Neuronal stem cell (in vitro differentiated cells): ENCODE measurements at regions not wholly inside any gene's neighbourhood (a gene's known extent, or its start where the extent isn't known, plus 50 kb on each side); places are given as distances from the start of the nearest gene placed in this dataset.

Experiments used
- DNase-seq: peaks from one replicate; pipeline ENCODE4 v3.0.0-alpha.2; 2013; ENCODE audit warnings: low spot score
- H2AFZ ChIP-seq: one replicate; pipeline ENCODE4 v1.6.1; 2013; ENCODE audit warnings: mild to moderate bottlenecking, low read length, inconsistent platforms
- H2AK5ac ChIP-seq: 2 replicates; pipeline ENCODE4 v1.6.1; 2013; ENCODE audit warnings: low read depth, mild to moderate bottlenecking, inconsistent platforms, low read length, moderate library complexity, mixed read lengths
- H2BK120ac ChIP-seq: 2 replicates; pipeline ENCODE4 v1.6.1; 2013; ENCODE audit warnings: low read depth, mild to moderate bottlenecking, inconsistent platforms, low read length, moderate library complexity, mixed read lengths
- H2BK12ac ChIP-seq: one replicate; pipeline ENCODE4 v1.6.1; 2013; ENCODE audit warnings: low read length, inconsistent platforms
- H2BK15ac ChIP-seq: 2 replicates; pipeline ENCODE4 v1.6.1; 2013; ENCODE audit warnings: mild to moderate bottlenecking, low read length, inconsistent platforms, mixed read lengths
- H2BK5ac ChIP-seq: one replicate; pipeline ENCODE4 v1.6.1; 2013; ENCODE audit warnings: inconsistent platforms, mild to moderate bottlenecking, low read length, moderate library complexity
- H3K14ac ChIP-seq: one replicate; pipeline ENCODE4 v1.6.1; 2013; ENCODE audit warnings: low read length, inconsistent platforms
- H3K18ac ChIP-seq: 2 replicates; pipeline ENCODE4 v1.6.1; 2013; ENCODE audit warnings: low read length, inconsistent platforms
- H3K23ac ChIP-seq: 2 replicates; pipeline ENCODE4 v1.6.1; 2013; ENCODE audit warnings: low read depth, mild to moderate bottlenecking, mixed read lengths, low read length, inconsistent platforms; ENCODE audit not compliant: poor library complexity
- H3K27ac ChIP-seq: replicated peaks from 3 replicates; pipeline ENCODE4 v1.5.1; 2013; ENCODE audit warnings: low read length, inconsistent platforms
- H3K27me3 ChIP-seq, 3 experiments: 2 replicates each; pipeline ENCODE4 v1.6.1; 2013; ENCODE audit warnings: low read length in 3 of 3, mild to moderate bottlenecking in 2 of 3, inconsistent platforms in 1 of 3, low read depth in 1 of 3, mixed read lengths in 1 of 3, moderate library complexity in 1 of 3; ENCODE audit not compliant: control insufficient read depth in 3 of 3, insufficient read depth in 3 of 3
- H3K36me3 ChIP-seq, 2 donors: replicated peaks in 1 of 2; 2 replicates each; pipeline ENCODE4 v1.6.1; 2013; ENCODE audit warnings: low read length in 2 of 2; ENCODE audit not compliant: control insufficient read depth in 2 of 2, insufficient read depth in 2 of 2
- H3K4ac ChIP-seq: 2 replicates; pipeline ENCODE4 v1.6.1; 2013; ENCODE audit warnings: inconsistent platforms, mild to moderate bottlenecking, low read length, moderate library complexity
- H3K4me1 ChIP-seq, 2 donors: 1 replicate in 1 of 2; 2 replicates in 1 of 2; pipeline ENCODE4 v1.6.1; 2013; ENCODE audit warnings: low read length in 2 of 2, low read depth in 1 of 2; ENCODE audit not compliant: control insufficient read depth in 2 of 2, insufficient read depth in 1 of 2
- H3K4me2 ChIP-seq: one replicate; pipeline ENCODE4 v1.6.1; 2013; ENCODE audit warnings: mild to moderate bottlenecking, low read length, inconsistent platforms; ENCODE audit not compliant: insufficient read depth, poor library complexity, severe bottlenecking
- H3K4me3 ChIP-seq, 2 donors: 2 replicates each; pipeline ENCODE4 v1.5.1; 2013; ENCODE audit warnings: low read length in 2 of 2, mild to moderate bottlenecking in 2 of 2, inconsistent platforms in 1 of 2, moderate library complexity in 1 of 2
- H3K79me1 ChIP-seq: one replicate; pipeline ENCODE4 v1.6.1; 2013; ENCODE audit warnings: low read depth, mild to moderate bottlenecking, inconsistent platforms, low read length, moderate library complexity
- H3K9ac ChIP-seq: one replicate; pipeline ENCODE4 v1.6.1; 2013; ENCODE audit warnings: mild to moderate bottlenecking, low read depth, low read length, inconsistent platforms; ENCODE audit not compliant: poor library complexity
- H3K9me3 ChIP-seq, 2 donors: replicated peaks in 1 of 2; 2 replicates each; pipeline versions ENCODE3 to v1.6.1; 2013; ENCODE audit warnings: low read length in 2 of 2, mild to moderate bottlenecking in 2 of 2, inconsistent platforms in 1 of 2, low read depth in 1 of 2, mixed read lengths in 1 of 2, moderate library complexity in 1 of 2; ENCODE audit not compliant: control insufficient read depth in 2 of 2, insufficient read depth in 1 of 2
- H4K8ac ChIP-seq: one replicate; pipeline ENCODE4 v1.6.1; 2013; ENCODE audit warnings: low read depth, mild to moderate bottlenecking, inconsistent platforms, low read length, moderate library complexity
- H4K91ac ChIP-seq: one replicate; pipeline ENCODE4 v1.6.1; 2013; ENCODE audit warnings: low read length, low read depth, mild to moderate bottlenecking, inconsistent platforms; ENCODE audit not compliant: poor library complexity
- WGBS, 2 donors: extraction: QIAGEN DNeasy Blood & Tissue Kit; methylation state at CpG; one replicate each; pipeline ENCODE4 v1.1.7; 2013; ENCODE audit warnings: missing lambda C conversion rate in 2 of 2, mixed read lengths in 1 of 2; ENCODE audit not compliant: insufficient read length in 2 of 2, insufficient replicate concordance in 1 of 2; ENCODE audit errors: extremely low coverage in 2 of 2; 5-methylcytosine and 5-hydroxymethylcytosine counted together

DNA sequence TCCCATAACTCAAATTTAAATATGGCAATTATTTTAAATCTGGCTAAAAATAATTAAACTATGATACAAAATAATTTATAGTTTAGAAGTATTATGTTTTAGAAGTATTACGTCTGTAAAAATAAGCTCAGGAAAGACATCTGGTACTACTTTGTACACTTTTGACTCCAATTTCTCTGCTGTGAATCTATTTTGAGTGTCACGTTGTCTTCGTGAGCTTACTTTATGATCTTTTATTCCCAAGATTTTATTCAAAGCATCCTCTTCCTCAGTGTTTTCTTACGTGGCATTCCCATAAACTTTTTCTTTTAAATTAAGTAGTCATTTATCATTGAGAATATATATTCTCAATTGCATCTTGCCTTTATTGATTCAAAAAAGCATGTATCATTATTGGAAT is 223.3 kb upstream of the KCNJ16 start:
- Histone ChIP-seq H2BK12ac (no peak overlapping the region), H3K27ac (no peak overlapping the region), H4K8ac (no peak overlapping the region), H2BK120ac (no peak overlapping the region), H3K4me3 (no peak overlapping the region), H3K27me3 (no peaks in the 10 kb centered on the region), H4K91ac (no peak overlapping the region), H3K4ac (no peak overlapping the region), H3K4me2 (no peak overlapping the region), H3K14ac (no peak overlapping the region), H3K23ac (no peak overlapping the region), H3K4me1 (peaks cover 0 to 9% of the 10 kb centered on the region in 2 donors), H2BK5ac (no peak overlapping the region), H2AK5ac (no peak overlapping the region), H3K9me3 (peaks cover 0 to 4% of the 10 kb centered on the region in 2 donors), H2BK15ac (no peak overlapping the region), H3K36me3 (no peaks in the 10 kb centered on the region), H3K79me1 (no peaks in the 10 kb centered on the region), H3K18ac (no peak overlapping the region), H2AFZ (no peak overlapping the region), H3K9ac (no peak overlapping the region)
- WGBS, 2 donors: no CpG with 5 or more reads among the region's 4 CpGs
- no peak for DNase-seq

DNA sequence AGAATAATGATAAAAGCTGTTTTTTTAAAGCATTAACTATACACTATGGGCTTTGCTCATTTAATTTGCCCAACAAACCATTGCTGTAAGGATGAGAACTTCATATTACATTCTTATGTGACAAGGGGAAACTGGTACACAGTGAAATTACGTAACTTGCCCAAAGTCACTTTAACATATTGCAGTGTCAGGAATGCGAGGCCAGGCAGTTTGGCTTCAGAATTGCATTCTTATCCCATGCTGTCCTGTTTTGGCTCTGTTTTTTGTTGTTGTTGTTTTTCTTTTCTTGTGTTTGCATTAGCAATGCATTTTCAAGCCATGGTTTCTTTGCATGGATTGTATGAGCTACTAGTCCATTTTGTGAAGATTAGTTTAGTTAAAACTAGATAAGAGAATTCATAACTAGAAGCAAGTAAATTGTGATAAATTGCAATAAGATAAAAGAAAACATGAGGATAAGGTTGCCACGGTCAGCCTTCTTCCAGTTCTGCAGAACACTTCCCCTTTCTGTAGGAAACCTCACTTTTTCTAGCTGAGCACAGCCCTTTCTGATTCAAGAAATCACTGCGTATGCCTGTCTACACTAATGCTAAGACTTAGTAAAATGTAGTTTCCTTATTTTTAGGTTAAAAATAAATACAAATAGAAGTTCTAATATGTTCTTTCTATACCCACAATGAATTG is 221.3 kb upstream of the KCNJ16 start:
- Histone ChIP-seq H2AFZ (no peak overlapping the region), H3K4ac (no peak overlapping the region), H3K9me3 (peaks cover 0 to 3% of the 10 kb centered on the region in 2 donors), H3K79me1 (no peaks in the 10 kb centered on the region), H3K14ac (no peak overlapping the region), H2BK5ac (no peak overlapping the region), H3K27ac (no peak overlapping the region), H4K91ac (no peak overlapping the region), H3K27me3 (no peaks in the 10 kb centered on the region), H2BK15ac (no peak overlapping the region), H3K9ac (no peak overlapping the region), H3K4me3 (no peak overlapping the region), H4K8ac (no peak overlapping the region), H3K4me2 (no peak overlapping the region), H2AK5ac (no peak overlapping the region), H3K18ac (no peak overlapping the region), H3K36me3 (no peaks in the 10 kb centered on the region), H3K23ac (no peak overlapping the region), H3K4me1 (peaks cover 0 to 9% of the 10 kb centered on the region in 2 donors), H2BK12ac (no peak overlapping the region), H2BK120ac (no peak overlapping the region)
- DNase-seq: no peak
- no CpG with 5 or more reads among the region's 4 CpGs for WGBS, 2 donors

DNA sequence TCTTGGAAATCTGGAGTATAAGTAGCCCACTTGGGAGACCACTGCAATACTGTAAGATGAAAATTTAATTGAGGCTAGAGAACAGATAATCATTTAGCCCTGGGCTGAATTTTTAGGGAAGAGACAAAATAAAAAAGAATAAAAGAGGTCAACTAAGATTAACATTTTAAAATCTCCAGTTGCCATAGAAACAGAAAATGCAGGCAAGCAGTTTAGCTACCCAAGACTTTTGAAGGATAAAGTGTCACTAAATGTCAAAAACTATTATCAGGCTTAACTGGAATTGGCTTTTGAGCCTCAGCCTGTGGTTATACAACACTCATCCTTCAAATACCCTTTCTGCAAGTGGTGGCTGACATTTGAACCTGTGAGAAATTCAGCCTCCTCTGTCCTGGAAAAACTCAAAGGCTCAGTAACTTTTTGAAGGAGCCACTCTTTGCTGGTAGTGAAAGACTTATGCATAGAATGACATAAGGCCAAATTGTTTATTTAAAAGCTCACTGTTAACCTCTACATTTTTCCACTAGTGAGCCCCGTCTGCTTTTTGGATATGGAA is 220.7 kb upstream of the KCNJ16 start:
- Histone ChIP-seq H4K8ac (no peak overlapping the region), H3K27ac (no peak overlapping the region), H3K27me3 (no peaks in the 10 kb centered on the region), H2BK120ac (no peak overlapping the region), H2BK5ac (no peak overlapping the region), H3K14ac (no peak overlapping the region), H3K4me2 (no peak overlapping the region), H3K9me3 (peaks cover 0 to 3% of the 10 kb centered on the region in 2 donors), H3K4me1 (peaks cover 0 to 9% of the 10 kb centered on the region in 2 donors), H2BK12ac (no peak overlapping the region), H4K91ac (no peak overlapping the region), H2AFZ (peak overlapping the region; percentile 30), H3K23ac (no peak overlapping the region), H3K9ac (no peak overlapping the region), H3K18ac (no peak overlapping the region), H3K36me3 (no peaks in the 10 kb centered on the region), H2AK5ac (no peak overlapping the region), H3K79me1 (no peaks in the 10 kb centered on the region), H3K4ac (no peak overlapping the region), H3K4me3 (no peak overlapping the region), H2BK15ac (no peak overlapping the region)
- DNase-seq: no peak
- no CpG with 5 or more reads among the region's 1 CpG for whole genome bisulfite sequencing, 2 donors

DNA sequence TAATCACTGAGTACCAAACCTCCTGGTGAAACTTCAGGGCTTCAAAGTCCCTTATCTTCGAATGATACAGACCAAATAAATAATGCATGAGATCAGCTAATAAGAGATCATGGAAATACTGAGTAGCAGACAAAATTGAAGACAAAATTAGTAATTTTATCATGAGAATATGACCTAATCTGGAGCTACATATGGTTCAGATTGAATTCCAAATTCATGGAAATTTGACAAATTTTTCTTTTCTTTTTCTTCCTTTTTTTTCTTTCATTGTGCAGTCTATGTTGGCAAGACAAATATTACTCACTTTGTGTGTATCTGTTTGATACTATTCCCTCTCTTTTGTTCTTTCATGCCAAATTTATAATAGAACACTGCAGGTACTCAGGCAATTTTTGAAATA is 218.1 kb upstream of the KCNJ16 start:
- Histone ChIP-seq H3K18ac (no peak overlapping the region), H2AFZ (no peak overlapping the region), H2AK5ac (no peak overlapping the region), H2BK120ac (no peak overlapping the region), H3K4ac (no peak overlapping the region), H3K4me2 (no peak overlapping the region), H4K91ac (no peak overlapping the region), H4K8ac (no peak overlapping the region), H2BK12ac (no peak overlapping the region), H3K79me1 (no peaks in the 10 kb centered on the region), H2BK15ac (no peak overlapping the region), H3K27me3 (no peaks in the 10 kb centered on the region), H3K36me3 (no peaks in the 10 kb centered on the region), H3K4me1 (peaks cover 0 to 9% of the 10 kb centered on the region in 2 donors), H2BK5ac (no peak overlapping the region), H3K14ac (no peak overlapping the region), H3K9me3 (peaks cover 1 to 10% of the 10 kb centered on the region in 2 donors), H3K23ac (no peak overlapping the region), H3K9ac (no peak overlapping the region), H3K4me3 (no peak overlapping the region), H3K27ac (no peak overlapping the region)
- no CpG with 5 or more reads among the region's 1 CpG for WGBS, 2 donors
- DNase-seq: no peak
